ENCODE measurements at regions not wholly inside any gene's neighbourhood (a gene's known extent, or its start where the extent isn't known, plus 50 kb on each side); places are given as distances from the start of the nearest gene placed in this dataset.

- no peak for DNase-seq (ENCODE audit: low read depth in 3 of 3)
Measured at GRCh38 chr9:97747201-97747965, 50.2 kb upstream of the XPA start.

GRCh38 chr9:97748525-97748924 lies 51.4 kb upstream of the XPA start:
- no peak for DNase-seq (ENCODE audit: low read depth in 3 of 3)

GRCh38 chr9:97749928-97750327 lies 52.8 kb upstream of the XPA start:
- no peak for DNase-seq (ENCODE audit: low read depth in 3 of 3)

GRCh38 chr9:97751531-97751930 lies 54.4 kb upstream of the XPA start:
- DNase-seq (ENCODE audit: low read depth in 3 of 3) = no peak

- no peak for DNase-seq (ENCODE audit: low read depth in 3 of 3)
Measured at GRCh38 chr9:97752274-97752673, 55.1 kb upstream of the XPA start.

GRCh38 chr9:97753364-97753763 lies 56.2 kb upstream of the XPA start:
- no peak for DNase-seq (ENCODE audit: low read depth in 3 of 3)

- no peak for DNase-seq (ENCODE audit: low read depth in 3 of 3)
Measured at GRCh38 chr9:97753975-97754374, 56.8 kb upstream of the XPA start.

- DNase-seq (ENCODE audit: low read depth in 3 of 3) = no peak
Measured at GRCh38 chr9:97755618-97756267, 58.6 kb upstream of the XPA start.

GRCh38 chr9:97756991-97757390 lies 59.9 kb upstream of the XPA start:
- no peak for DNase-seq (ENCODE audit: low read depth in 3 of 3)

- no peak for DNase-seq (ENCODE audit: low read depth in 3 of 3)
Measured at GRCh38 chr9:97758334-97758916, 61.3 kb upstream of the XPA start.

GRCh38 chr9:97759581-97760288 lies 62.6 kb upstream of the XPA start:
- DNase-seq (ENCODE audit: low read depth in 3 of 3) = no peak

- DNase-seq (ENCODE audit: low read depth in 3 of 3) = no peak
Measured at GRCh38 chr9:97761056-97761598, 64.0 kb upstream of the XPA start.

GRCh38 chr9:97761879-97762278 lies 64.7 kb upstream of the XPA start:
- DNase-seq (ENCODE audit: low read depth in 3 of 3) = no peak

GRCh38 chr9:97763874-97764273 lies 66.7 kb upstream of the XPA start:
- DNase-seq (ENCODE audit: low read depth in 3 of 3) = no peak

- DNase-seq (ENCODE audit: low read depth in 3 of 3) = no peak
Measured at GRCh38 chr9:97766092-97766491, 69.0 kb upstream of the XPA start.

- no peak for DNase-seq (ENCODE audit: low read depth in 3 of 3)
Measured at GRCh38 chr9:97766610-97767009, 69.5 kb upstream of the XPA start.

- no peak for DNase-seq (ENCODE audit: low read depth in 3 of 3)
Measured at GRCh38 chr9:97767891-97768290, 70.8 kb upstream of the XPA start.

GRCh38 chr9:97768746-97769145 lies 71.6 kb upstream of the XPA start:
- DNase-seq (ENCODE audit: low read depth in 3 of 3) = no peak

- DNase-seq (ENCODE audit: low read depth in 3 of 3) = no peak
Measured at GRCh38 chr9:97769208-97769607, 72.1 kb upstream of the XPA start.

- DNase-seq (ENCODE audit: low read depth in 3 of 3) = no peak
Measured at GRCh38 chr9:97770808-97771372, 73.8 kb upstream of the XPA start.

- DNase-seq (ENCODE audit: low read depth in 3 of 3) = no peak
Measured at GRCh38 chr9:97771641-97772040, 74.5 kb upstream of the XPA start.

- DNase-seq (ENCODE audit: low read depth in 3 of 3) = no peak
Measured at GRCh38 chr9:97772145-97772544, 75.0 kb upstream of the XPA start.

Data from stimulated activated CD4-positive, alpha-beta T cell treated with anti-CD3 and anti-CD28 coated beads, TNF-alpha, amount 100 ng/mL, for 4 hours (primary cell).